H1 (cell line): ENCODE measurements at regions not wholly inside any gene's neighbourhood (a gene's known extent, or its start where the extent isn't known, plus 50 kb on each side); places are given as distances from the start of the nearest gene placed in this dataset.

ENCODE experiments used
- CHD2 ChIP-seq: IDR thresholded peaks from 2 replicates; pipeline ENCODE4 v1.6.1; 2012; ENCODE audit warnings: low read length, improper control_type of control experiment
- EGR1 ChIP-seq: IDR thresholded peaks from 2 replicates; pipeline ENCODE4 v1.6.1; 2011; ENCODE audit warnings: low read depth, low read length, borderline replicate concordance
- EP300 ChIP-seq, 2 experiments: IDR thresholded peaks; 1 replicate in 1 of 2; 2 replicates in 1 of 2; pipeline ENCODE4 v1.6.1; 2011 to 2012; ENCODE audit warnings: low read depth in 2 of 2, low read length in 2 of 2, mild to moderate bottlenecking in 2 of 2, borderline replicate concordance in 1 of 2, inconsistent platforms in 1 of 2, moderate library complexity in 1 of 2
- MAFK ChIP-seq: IDR thresholded peaks from 2 replicates; pipeline ENCODE4 v1.6.1; 2012; ENCODE audit warnings: low read depth, mild to moderate bottlenecking, improper control_type of control experiment, low read length
- SP1 ChIP-seq: IDR thresholded peaks from 2 replicates; pipeline ENCODE4 v1.6.1; 2011; ENCODE audit warnings: low read depth, low read length
- TCF12 ChIP-seq: IDR thresholded peaks from 2 replicates; pipeline ENCODE4 v1.6.1; 2011; ENCODE audit warnings: low read depth, mild to moderate bottlenecking, low read length
- YY1 ChIP-seq: IDR thresholded peaks from 2 replicates; pipeline ENCODE4 v1.6.1; 2011; ENCODE audit warnings: low read depth, mild to moderate bottlenecking, low read length
- TF ChIP-seq, protein P1 (sequence below), 3 experiments: IDR thresholded peaks; 1 replicate in 2 of 3; 2 replicates in 1 of 3; pipeline versions ENCODE4 v1.5.1 to v1.6.1; 2011; ENCODE audit warnings: low read length in 3 of 3, mild to moderate bottlenecking in 3 of 3, inconsistent platforms in 2 of 3, low read depth in 1 of 3, moderate library complexity in 1 of 3; ENCODE audit not compliant: insufficient read depth in 1 of 3; ENCODE audit errors: control extremely low read depth in 1 of 3
- TF ChIP-seq, protein P2 (sequence below): IDR thresholded peaks from 2 replicates; pipeline ENCODE4 v1.6.1; 2011; ENCODE audit warnings: low read length, improper control_type of control experiment

DNA sequence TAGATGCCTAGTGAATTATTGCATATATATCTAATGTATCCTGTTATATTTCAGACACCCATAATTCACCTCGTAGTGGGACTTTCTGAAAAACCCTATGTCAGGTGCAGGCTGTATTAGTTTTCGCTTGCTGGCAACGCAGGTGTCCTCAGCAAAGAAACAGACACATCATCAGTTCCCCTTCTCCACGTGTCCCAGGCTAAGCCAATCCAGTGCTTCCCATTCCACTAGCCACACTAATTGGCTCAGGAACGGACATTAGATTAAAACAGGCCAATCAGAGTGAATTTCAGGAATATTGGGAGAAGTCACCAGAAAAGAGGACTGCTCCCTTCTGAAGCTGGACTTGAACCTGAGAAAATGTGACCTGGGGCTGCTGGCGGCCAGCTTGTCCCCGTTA, 151.3 kb downstream of the PTPN11 start:
- TF ChIP-seq YY1 (no peak), MAFK (no peak), EGR1 (no peak), SP1 (no peak), TCF12 (no peak), EP300 (IDR thresholded peaks at IDR 0.05; ENCODE audit: borderline replicate concordance in 1 of 2, low read depth in 2 of 2, low read length in 2 of 2) (no peak), CHD2 (no peak)
- TF ChIP-seq, protein P1, sequence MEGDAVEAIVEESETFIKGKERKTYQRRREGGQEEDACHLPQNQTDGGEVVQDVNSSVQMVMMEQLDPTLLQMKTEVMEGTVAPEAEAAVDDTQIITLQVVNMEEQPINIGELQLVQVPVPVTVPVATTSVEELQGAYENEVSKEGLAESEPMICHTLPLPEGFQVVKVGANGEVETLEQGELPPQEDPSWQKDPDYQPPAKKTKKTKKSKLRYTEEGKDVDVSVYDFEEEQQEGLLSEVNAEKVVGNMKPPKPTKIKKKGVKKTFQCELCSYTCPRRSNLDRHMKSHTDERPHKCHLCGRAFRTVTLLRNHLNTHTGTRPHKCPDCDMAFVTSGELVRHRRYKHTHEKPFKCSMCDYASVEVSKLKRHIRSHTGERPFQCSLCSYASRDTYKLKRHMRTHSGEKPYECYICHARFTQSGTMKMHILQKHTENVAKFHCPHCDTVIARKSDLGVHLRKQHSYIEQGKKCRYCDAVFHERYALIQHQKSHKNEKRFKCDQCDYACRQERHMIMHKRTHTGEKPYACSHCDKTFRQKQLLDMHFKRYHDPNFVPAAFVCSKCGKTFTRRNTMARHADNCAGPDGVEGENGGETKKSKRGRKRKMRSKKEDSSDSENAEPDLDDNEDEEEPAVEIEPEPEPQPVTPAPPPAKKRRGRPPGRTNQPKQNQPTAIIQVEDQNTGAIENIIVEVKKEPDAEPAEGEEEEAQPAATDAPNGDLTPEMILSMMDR (IDR thresholded peaks at IDR 0.05; ENCODE audit: control extremely low read depth in 1 of 3, insufficient read depth in 1 of 3, low read depth in 1 of 3, low read length in 3 of 3): no peak
- TF ChIP-seq, protein P2, sequence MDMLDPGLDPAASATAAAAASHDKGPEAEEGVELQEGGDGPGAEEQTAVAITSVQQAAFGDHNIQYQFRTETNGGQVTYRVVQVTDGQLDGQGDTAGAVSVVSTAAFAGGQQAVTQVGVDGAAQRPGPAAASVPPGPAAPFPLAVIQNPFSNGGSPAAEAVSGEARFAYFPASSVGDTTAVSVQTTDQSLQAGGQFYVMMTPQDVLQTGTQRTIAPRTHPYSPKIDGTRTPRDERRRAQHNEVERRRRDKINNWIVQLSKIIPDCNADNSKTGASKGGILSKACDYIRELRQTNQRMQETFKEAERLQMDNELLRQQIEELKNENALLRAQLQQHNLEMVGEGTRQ: no peak
